Kidney epithelial cell (primary cell): ENCODE measurements at regions not wholly inside any gene's neighbourhood (a gene's known extent, or its start where the extent isn't known, plus 50 kb on each side); places are given as distances from the start of the nearest gene placed in this dataset.

Experiments used
- DNase-seq: peaks from one replicate; pipeline ENCODE4 v3.0.0-alpha.2; 2010; ENCODE audit warnings: low read depth
- H3K27me3 ChIP-seq: 2 replicates; pipeline ENCODE4 v1.6.0; 2011; ENCODE audit warnings: low read length; ENCODE audit not compliant: control insufficient read depth, insufficient read depth
- H3K36me3 ChIP-seq: 2 replicates; pipeline ENCODE4 v1.5.1; 2011; ENCODE audit warnings: low read length; ENCODE audit not compliant: control insufficient read depth, insufficient read depth
- H3K4me3 ChIP-seq: 2 replicates; pipeline ENCODE4 v1.5.1; 2011; ENCODE audit warnings: low read depth, mild to moderate bottlenecking, control low read depth, low read length
- CTCF ChIP-seq: IDR thresholded peaks from 2 replicates; pipeline ENCODE4 v1.5.1; 2011; ENCODE audit warnings: mild to moderate bottlenecking, moderate library complexity, low read length, control low read depth, inconsistent platforms; ENCODE audit not compliant: insufficient read depth, poor library complexity, severe bottlenecking

GRCh38 chr13:109867766-109868165, 81.4 kb upstream of the IRS2 start:
- TF ChIP-seq CTCF = no peak
- no peaks in the 10 kb centered on the region for H3K36me3 ChIP-seq
- no peak overlapping the region for H3K4me3 ChIP-seq
- DNase-seq = no peak
- H3K27me3 ChIP-seq = no peaks in the 10 kb centered on the region

- Histone ChIP-seq H3K4me3 (no peak overlapping the region), H3K36me3 (no peaks in the 10 kb centered on the region), H3K27me3 (no peaks in the 10 kb centered on the region)
- no peak for TF ChIP-seq CTCF
- DNase-seq = no peak
Observed at GRCh38 chr13:109862627-109863026, 76.2 kb upstream of the IRS2 start.

- TF ChIP-seq CTCF = no peak
- DNase-seq = no peak
- H3K36me3 ChIP-seq = no peaks in the 10 kb centered on the region
- H3K27me3 ChIP-seq = no peaks in the 10 kb centered on the region
- no peak overlapping the region for H3K4me3 ChIP-seq
Observed at GRCh38 chr13:109859898-109860297, 73.5 kb upstream of the IRS2 start.

- no peaks in the 10 kb centered on the region for H3K27me3 ChIP-seq
Observed at GRCh38 chr13:109859216-109859835, 72.9 kb upstream of the IRS2 start.

GRCh38 chr13:109858319-109858718, 71.9 kb upstream of the IRS2 start:
- Histone ChIP-seq H3K36me3 (no peaks in the 10 kb centered on the region), H3K27me3 (no peaks in the 10 kb centered on the region), H3K4me3 (no peak overlapping the region)
- TF ChIP-seq CTCF = no peak
- DNase-seq = no peak

More at GRCh38 chr13:109859216-109859835, 72.9 kb upstream of the IRS2 start:
- Histone ChIP-seq H3K4me3 (no peak overlapping the region), H3K36me3 (no peaks in the 10 kb centered on the region)
- TF ChIP-seq CTCF = no peak
- no peak for DNase-seq

- Histone ChIP-seq H3K27me3 (no peaks in the 10 kb centered on the region), H3K4me3 (no peak overlapping the region), H3K36me3 (no peaks in the 10 kb centered on the region)
- DNase-seq = no peak
- no peak for TF ChIP-seq CTCF
Observed at GRCh38 chr13:109857803-109858202, 71.4 kb upstream of the IRS2 start.
